ENCODE measurements at regions not wholly inside any gene's neighbourhood (a gene's known extent, or its start where the extent isn't known, plus 50 kb on each side); places are given as distances from the start of the nearest gene placed in this dataset.

- no peak for TF ChIP-seq CEBPZ (IDR thresholded peaks at IDR 0.05; ENCODE audit: low read depth, low read length)
- TF ChIP-seq MTA2 (IDR thresholded peaks at IDR 0.05; ENCODE audit: low read depth), result no peak
Measured at GRCh38 chr5:91929522-91929817, 546.4 kb upstream of the ARRDC3 start (continued).

GRCh38 chr5:91928754-91929521, 545.8 kb upstream of the ARRDC3 start:
- H3K79me2 ChIP-seq (ENCODE audit: control insufficient read depth, insufficient read depth, low read length), result no peaks in the 10 kb centered on the region
- no peaks in the 10 kb centered on the region for H3K4me1 ChIP-seq (ENCODE audit: control insufficient read depth, insufficient read depth, low read length)
- in situ Hi-C loops (cut with MboI), result no loop called here
- no peak overlapping the region for H3K27ac ChIP-seq (ENCODE audit: control insufficient read depth, insufficient read depth)
- H2AFZ ChIP-seq (ENCODE audit: control insufficient read depth, low read depth, low read length), result no peak overlapping the region
- FAIRE-seq (peak; percentile 7), ATAC-seq (peak; percentile 62; the same call in 2 of the 3 replicates), DNase-seq (ENCODE audit: low read depth, low spot score) (no peak)
- H3K9me3 ChIP-seq (replicated peaks; ENCODE audit: control insufficient read depth, insufficient read depth, low read length), result no peaks in the 10 kb centered on the region
- ChIA-PET RAD21 (ENCODE audit: unreplicated experiment) (interaction anchor here (0.7 to 1.3 kb wide), 2 partner anchors 41 to 287 kb away, joined by 3 to 4 read pairs; no protein-coding TSS in a partner anchor), POLR2A (no interaction called here), CTCF (interaction anchor here (0.7 to 1.9 kb wide), 12 partner anchors 8 to 1632 kb away, joined by 3 to 6 read pairs (median 4); no protein-coding TSS in a partner anchor), SMC1A (ENCODE audit: uncharacterized antibody, unreplicated experiment) (interaction anchor here (0.6 to 1.6 kb wide), 7 partner anchors 18 to 1453 kb away, joined by 3 to 8 read pairs (median 3); no protein-coding TSS in a partner anchor)
- no peaks in the 10 kb centered on the region for H3K27me3 ChIP-seq (replicated peaks in 1 of 2; ENCODE audit: control insufficient read depth in 2 of 2, insufficient read depth in 2 of 2, low read length in 1 of 2)
- no peak overlapping the region for H3K4me2 ChIP-seq (ENCODE audit: control insufficient read depth, insufficient read depth)
- no peaks in the 10 kb centered on the region for H4K20me1 ChIP-seq (ENCODE audit: control insufficient read depth, insufficient read depth)
- no peak overlapping the region for H3K9ac ChIP-seq (ENCODE audit: control insufficient read depth, insufficient read depth, low read length)
- BruUV-seq (replicated peaks), result no TSS peak
- intact Hi-C loops (cut with micrococcal nuclease; ENCODE audit: unreplicated experiment), result loop anchor here (5.0 to 10.0 kb wide), 2 partner anchors 287 to 424 kb away; no protein-coding TSS in a partner anchor
- H3K36me3 ChIP-seq (ENCODE audit: control insufficient read depth in 2 of 2, insufficient read depth in 2 of 2, low read length in 1 of 2), result no peaks in the 10 kb centered on the region
- H3K4me3 ChIP-seq, result no peak overlapping the region
- 0% methylated on average over 1 of the region's 1 CpG for WGBS (ENCODE audit: insufficient coverage, insufficient replicate concordance, low lambda C conversion rate, missing lambda C conversion rate)
- TF ChIP-seq, protein P1, sequence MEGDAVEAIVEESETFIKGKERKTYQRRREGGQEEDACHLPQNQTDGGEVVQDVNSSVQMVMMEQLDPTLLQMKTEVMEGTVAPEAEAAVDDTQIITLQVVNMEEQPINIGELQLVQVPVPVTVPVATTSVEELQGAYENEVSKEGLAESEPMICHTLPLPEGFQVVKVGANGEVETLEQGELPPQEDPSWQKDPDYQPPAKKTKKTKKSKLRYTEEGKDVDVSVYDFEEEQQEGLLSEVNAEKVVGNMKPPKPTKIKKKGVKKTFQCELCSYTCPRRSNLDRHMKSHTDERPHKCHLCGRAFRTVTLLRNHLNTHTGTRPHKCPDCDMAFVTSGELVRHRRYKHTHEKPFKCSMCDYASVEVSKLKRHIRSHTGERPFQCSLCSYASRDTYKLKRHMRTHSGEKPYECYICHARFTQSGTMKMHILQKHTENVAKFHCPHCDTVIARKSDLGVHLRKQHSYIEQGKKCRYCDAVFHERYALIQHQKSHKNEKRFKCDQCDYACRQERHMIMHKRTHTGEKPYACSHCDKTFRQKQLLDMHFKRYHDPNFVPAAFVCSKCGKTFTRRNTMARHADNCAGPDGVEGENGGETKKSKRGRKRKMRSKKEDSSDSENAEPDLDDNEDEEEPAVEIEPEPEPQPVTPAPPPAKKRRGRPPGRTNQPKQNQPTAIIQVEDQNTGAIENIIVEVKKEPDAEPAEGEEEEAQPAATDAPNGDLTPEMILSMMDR (IDR thresholded peaks at IDR 0.05 in 2 of 3, conservative IDR thresholded peaks at IDR 0.05 in 1 of 3; ENCODE audit: control insufficient read depth in 2 of 3, extremely low read depth in 1 of 3, insufficient read depth in 1 of 3, low read depth in 3 of 3, low read length in 3 of 3), result peak in 2 of 3 experiments; percentile 29 to 38; a peak in 4 of 6 replicates
- TF ChIP-seq RAD21 (IDR thresholded peaks at IDR 0.05; ENCODE audit: insufficient read depth, low read depth, low read length), result peak; percentile 26; the same call in 1 of the 2 replicates
- no peak for TF ChIP-seq JUND (IDR thresholded peaks at IDR 0.05; ENCODE audit: low read depth, low read length)
- TF ChIP-seq SMC3 (IDR thresholded peaks at IDR 0.05; ENCODE audit: borderline replicate concordance, low read length), result peak; percentile 7; the same call in 1 of the 2 replicates

All from GM12878 (cell line).